Activated naive CD8-positive, alpha-beta T cell (primary cell): ENCODE measurements at regions not wholly inside any gene's neighbourhood (a gene's known extent, or its start where the extent isn't known, plus 50 kb on each side); places are given as distances from the start of the nearest gene placed in this dataset.

Experiments
- H3K27ac Mint-ChIP-seq: one replicate; pipeline ENCODE4 v1.8.0; 2021; ENCODE audit warnings: mixed read lengths
- H3K27me3 Mint-ChIP-seq: one replicate; pipeline ENCODE4 v1.8.0; 2021; ENCODE audit warnings: mixed read lengths
- H3K36me3 Mint-ChIP-seq: one replicate; pipeline ENCODE4 v1.8.0; 2021; ENCODE audit warnings: mixed read lengths
- H3K4me1 Mint-ChIP-seq: one replicate; pipeline ENCODE4 v1.8.0; 2021; ENCODE audit warnings: low read depth, mixed read lengths
- H3K4me3 Mint-ChIP-seq: one replicate; pipeline ENCODE4 v1.8.0; 2021; ENCODE audit warnings: mild to moderate bottlenecking, mixed read lengths
- H3K9me3 Mint-ChIP-seq: one replicate; pipeline ENCODE4 v1.8.0; 2021; ENCODE audit warnings: low read depth, mixed read lengths

GRCh38 chr7:69172357-69173077 lies 425.8 kb upstream of the AUTS2 start:
- Mint-ChIP-seq H3K4me3 (no peak overlapping the region), H3K27me3 (no peaks in the 10 kb centered on the region)

GRCh38 chr7:69173341-69173740 lies 424.9 kb upstream of the AUTS2 start:
- no peaks in the 10 kb centered on the region for H3K27me3 Mint-ChIP-seq
- no peaks in the 10 kb centered on the region for H3K9me3 Mint-ChIP-seq
- no peaks in the 10 kb centered on the region for H3K4me1 Mint-ChIP-seq
- no peak overlapping the region for H3K27ac Mint-ChIP-seq
- H3K4me3 Mint-ChIP-seq = no peak overlapping the region
- H3K36me3 Mint-ChIP-seq = no peaks in the 10 kb centered on the region

More at GRCh38 chr7:69172357-69173077, 425.8 kb upstream of the AUTS2 start:
- H3K27ac Mint-ChIP-seq = no peak overlapping the region
- no peaks in the 10 kb centered on the region for H3K9me3 Mint-ChIP-seq
- H3K4me1 Mint-ChIP-seq = no peaks in the 10 kb centered on the region
- H3K36me3 Mint-ChIP-seq = no peaks in the 10 kb centered on the region

GRCh38 chr7:69173846-69174245 lies 424.4 kb upstream of the AUTS2 start:
- no peaks in the 10 kb centered on the region for H3K36me3 Mint-ChIP-seq
- H3K9me3 Mint-ChIP-seq = no peaks in the 10 kb centered on the region
- H3K4me1 Mint-ChIP-seq = no peaks in the 10 kb centered on the region
- H3K4me3 Mint-ChIP-seq = no peak overlapping the region
- no peak overlapping the region for H3K27ac Mint-ChIP-seq
- H3K27me3 Mint-ChIP-seq = no peaks in the 10 kb centered on the region

GRCh38 chr7:69176841-69177240 lies 421.4 kb upstream of the AUTS2 start:
- Mint-ChIP-seq H3K36me3 (no peaks in the 10 kb centered on the region), H3K4me1 (peaks cover 3% of the 10 kb centered on the region), H3K4me3 (no peak overlapping the region), H3K9me3 (no peaks in the 10 kb centered on the region), H3K27ac (no peak overlapping the region), H3K27me3 (no peaks in the 10 kb centered on the region)

- Mint-ChIP-seq H3K27ac (no peak overlapping the region), H3K4me1 (peaks cover 7% of the 10 kb centered on the region), H3K36me3 (no peaks in the 10 kb centered on the region), H3K9me3 (peaks cover 1% of the 10 kb centered on the region), H3K27me3 (no peaks in the 10 kb centered on the region), H3K4me3 (no peak overlapping the region)
These were observed 420.8 kb upstream of the AUTS2 start for GRCh38 chr7:69177461-69177861.

GRCh38 chr7:69177941-69178494 lies 420.3 kb upstream of the AUTS2 start:
- Mint-ChIP-seq H3K4me3 (no peak overlapping the region), H3K36me3 (no peaks in the 10 kb centered on the region), H3K4me1 (peaks cover 12% of the 10 kb centered on the region), H3K9me3 (peaks cover 4% of the 10 kb centered on the region), H3K27me3 (no peaks in the 10 kb centered on the region), H3K27ac (no peak overlapping the region)

GRCh38 chr7:69180662-69181061 lies 417.6 kb upstream of the AUTS2 start:
- H3K4me1 Mint-ChIP-seq = peaks cover 27% of the 10 kb centered on the region
- H3K27me3 Mint-ChIP-seq = no peaks in the 10 kb centered on the region

GRCh38 chr7:69182596-69183467 lies 415.4 kb upstream of the AUTS2 start:
- H3K9me3 Mint-ChIP-seq = peaks cover 9% of the 10 kb centered on the region
- H3K36me3 Mint-ChIP-seq = no peaks in the 10 kb centered on the region
- H3K4me3 Mint-ChIP-seq = peak overlapping the region; percentile 58
- H3K4me1 Mint-ChIP-seq = peaks cover 27% of the 10 kb centered on the region
- H3K27me3 Mint-ChIP-seq = no peaks in the 10 kb centered on the region
- peak overlapping the region; percentile 22 for H3K27ac Mint-ChIP-seq

More at GRCh38 chr7:69180662-69181061, 417.6 kb upstream of the AUTS2 start:
- H3K9me3 Mint-ChIP-seq = peaks cover 4% of the 10 kb centered on the region
- H3K4me3 Mint-ChIP-seq = no peak overlapping the region
- H3K27ac Mint-ChIP-seq = no peak overlapping the region
- no peaks in the 10 kb centered on the region for H3K36me3 Mint-ChIP-seq

- Mint-ChIP-seq H3K9me3 (peaks cover 9% of the 10 kb centered on the region), H3K4me1 (peaks cover 27% of the 10 kb centered on the region), H3K4me3 (peak overlapping the region; percentile 17), H3K27ac (no peak overlapping the region), H3K36me3 (no peaks in the 10 kb centered on the region), H3K27me3 (no peaks in the 10 kb centered on the region)
These were observed 413.9 kb upstream of the AUTS2 start for GRCh38 chr7:69184339-69184738.

GRCh38 chr7:69185170-69185569 lies 413.1 kb upstream of the AUTS2 start:
- no peaks in the 10 kb centered on the region for H3K27me3 Mint-ChIP-seq
- H3K27ac Mint-ChIP-seq = no peak overlapping the region
- H3K9me3 Mint-ChIP-seq = peaks cover 9% of the 10 kb centered on the region
- no peaks in the 10 kb centered on the region for H3K36me3 Mint-ChIP-seq
- peaks cover 27% of the 10 kb centered on the region for H3K4me1 Mint-ChIP-seq
- H3K4me3 Mint-ChIP-seq = no peak overlapping the region

- Mint-ChIP-seq H3K4me1 (peaks cover 23% of the 10 kb centered on the region), H3K4me3 (no peak overlapping the region), H3K9me3 (peaks cover 9% of the 10 kb centered on the region), H3K36me3 (no peaks in the 10 kb centered on the region), H3K27me3 (no peaks in the 10 kb centered on the region), H3K27ac (no peak overlapping the region)
These were observed 411.3 kb upstream of the AUTS2 start for GRCh38 chr7:69186974-69187373.

GRCh38 chr7:69187824-69188333 lies 410.4 kb upstream of the AUTS2 start:
- Mint-ChIP-seq H3K27me3 (no peaks in the 10 kb centered on the region), H3K9me3 (peaks cover 5% of the 10 kb centered on the region), H3K27ac (no peak overlapping the region), H3K36me3 (no peaks in the 10 kb centered on the region), H3K4me1 (peaks cover 16% of the 10 kb centered on the region), H3K4me3 (no peak overlapping the region)

- Mint-ChIP-seq H3K27ac (no peak overlapping the region), H3K4me3 (no peak overlapping the region), H3K27me3 (no peaks in the 10 kb centered on the region), H3K9me3 (peaks cover 5% of the 10 kb centered on the region), H3K36me3 (no peaks in the 10 kb centered on the region), H3K4me1 (peaks cover 2% of the 10 kb centered on the region)
These were observed 408.9 kb upstream of the AUTS2 start for GRCh38 chr7:69189406-69189805.

- no peak overlapping the region for H3K4me3 Mint-ChIP-seq
- peaks cover 5% of the 10 kb centered on the region for H3K9me3 Mint-ChIP-seq
- no peaks in the 10 kb centered on the region for H3K4me1 Mint-ChIP-seq
These were observed 408.2 kb upstream of the AUTS2 start for GRCh38 chr7:69190025-69190424.

GRCh38 chr7:69190763-69191162 lies 407.5 kb upstream of the AUTS2 start:
- Mint-ChIP-seq H3K4me3 (no peak overlapping the region), H3K36me3 (no peaks in the 10 kb centered on the region), H3K27ac (no peak overlapping the region), H3K9me3 (peaks cover 5% of the 10 kb centered on the region), H3K4me1 (no peaks in the 10 kb centered on the region), H3K27me3 (no peaks in the 10 kb centered on the region)

More at GRCh38 chr7:69190025-69190424, 408.2 kb upstream of the AUTS2 start:
- Mint-ChIP-seq H3K27me3 (no peaks in the 10 kb centered on the region), H3K27ac (no peak overlapping the region), H3K36me3 (no peaks in the 10 kb centered on the region)
